Limb (tissue), 2 donors: ENCODE measurements at regions not wholly inside any gene's neighbourhood (a gene's known extent, or its start where the extent isn't known, plus 50 kb on each side); places are given as distances from the start of the nearest gene placed in this dataset.

ENCODE experiments used
- DNase-seq, 2 donors: peaks; one replicate each; pipeline ENCODE4 v3.0.0-alpha.2; 2016; ENCODE audit errors: extremely low spot score in 2 of 2

- no peak for DNase-seq
Measured at GRCh38 chr6:138550346-138550767, 51.1 kb upstream of the NHSL1 start.

GRCh38 chr6:138554146-138554545 is 54.9 kb upstream of the NHSL1 start:
- no peak for DNase-seq

- no peak for DNase-seq
Measured at GRCh38 chr6:138555421-138555988, 56.2 kb upstream of the NHSL1 start.

- DNase-seq: no peak
Measured at GRCh38 chr6:138557147-138557546, 57.9 kb upstream of the NHSL1 start.

GRCh38 chr6:138559143-138559542 is 59.8 kb upstream of the NHSL1 start:
- no peak for DNase-seq

GRCh38 chr6:138560130-138560860 is 61.0 kb upstream of the NHSL1 start:
- DNase-seq: no peak

- DNase-seq: no peak
Measured at GRCh38 chr6:138562691-138563090, 63.4 kb upstream of the NHSL1 start.

GRCh38 chr6:138563231-138563630 is 63.9 kb upstream of the NHSL1 start:
- DNase-seq: no peak

GRCh38 chr6:138563650-138564049 is 64.4 kb upstream of the NHSL1 start:
- DNase-seq: no peak

- no peak for DNase-seq
Measured at GRCh38 chr6:138564170-138564721, 65.0 kb upstream of the NHSL1 start.

GRCh38 chr6:138567052-138567451 is 67.8 kb upstream of the NHSL1 start:
- DNase-seq: no peak

GRCh38 chr6:138568997-138569396 is 69.7 kb upstream of the NHSL1 start:
- DNase-seq: no peak

GRCh38 chr6:138569554-138569953 is 70.3 kb upstream of the NHSL1 start:
- DNase-seq: no peak

GRCh38 chr6:138569970-138570724 is 70.9 kb upstream of the NHSL1 start:
- DNase-seq: no peak

GRCh38 chr6:138570725-138571029 is 71.4 kb upstream of the NHSL1 start:
- no peak for DNase-seq

GRCh38 chr6:138571181-138571580 is 71.9 kb upstream of the NHSL1 start:
- no peak for DNase-seq

GRCh38 chr6:138571585-138572166 is 72.4 kb upstream of the NHSL1 start:
- DNase-seq: no peak

GRCh38 chr6:138572167-138572875 is 73.0 kb upstream of the NHSL1 start:
- DNase-seq: peak; percentile 75 to 82

- no peak for DNase-seq
Measured at GRCh38 chr6:138572885-138573284, 73.6 kb upstream of the NHSL1 start.

GRCh38 chr6:138575257-138575656 is 76.0 kb upstream of the NHSL1 start:
- DNase-seq: no peak

GRCh38 chr6:138576313-138576712 is 77.0 kb upstream of the NHSL1 start:
- DNase-seq: no peak
